Epithelial cell of prostate (primary cell): ENCODE measurements at regions not wholly inside any gene's neighbourhood (a gene's known extent, or its start where the extent isn't known, plus 50 kb on each side); places are given as distances from the start of the nearest gene placed in this dataset.
"Not testable (repeated sequence)": the region's sequence is repeated elsewhere in the genome, so short reads cannot be mapped to it uniquely, and the experiment has no call there.

Experiments used
- DNase-seq: peaks from one replicate; pipeline ENCODE4 v3.0.0-alpha.2; 2011; ENCODE audit warnings: low read depth, low spot score
- H3K27ac ChIP-seq: fragments of 450-650 bp; 2 replicates; pipeline ENCODE4 v1.5.1; 2017; ENCODE audit warnings: mild to moderate bottlenecking

DNA sequence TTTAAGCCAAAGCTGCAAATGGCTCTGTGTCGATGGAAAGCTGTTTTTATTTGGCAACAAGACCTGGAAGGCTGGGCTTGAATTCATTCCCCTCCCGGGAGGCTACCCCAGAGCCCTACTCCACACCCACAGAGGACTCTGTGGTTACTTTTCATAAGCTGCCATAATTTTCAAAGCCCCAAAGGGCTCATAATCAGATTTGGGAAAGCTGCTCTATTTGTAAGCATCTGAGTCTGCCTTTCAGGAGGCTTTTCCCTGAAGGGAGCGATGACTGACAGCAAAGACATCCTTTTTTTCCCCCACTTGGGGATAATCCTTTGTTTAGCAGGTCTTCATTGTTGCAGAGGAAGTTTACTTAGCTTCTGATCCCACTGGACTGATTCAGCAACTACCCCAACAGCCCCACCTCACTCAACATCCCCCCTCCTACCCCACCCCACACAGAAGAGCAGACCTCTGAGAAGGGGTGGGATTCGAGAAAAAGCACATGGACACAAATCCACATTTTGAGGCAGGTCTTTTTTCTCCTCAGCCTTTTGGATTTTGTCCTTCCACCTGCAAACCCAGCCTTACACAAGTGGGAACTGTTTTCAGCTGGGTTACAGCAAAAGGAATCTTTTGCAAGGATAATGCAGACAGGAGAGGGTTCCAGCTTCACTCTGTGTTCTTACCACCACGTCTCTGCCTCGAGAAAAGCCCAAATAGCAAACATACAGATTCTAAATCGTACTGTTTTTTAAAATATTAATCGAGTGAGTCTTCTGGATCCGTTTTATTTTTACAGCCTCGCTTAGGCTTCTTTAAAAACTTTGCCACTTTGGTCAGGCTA, 244.4 kb upstream of the TUT7 start:
- DNase-seq = no peak
- H3K27ac ChIP-seq = no peak overlapping the region

- no peak overlapping the region for H3K27ac ChIP-seq
- no peak for DNase-seq
Measured at GRCh38 chr9:86594724-86595123, 240.5 kb upstream of the TUT7 start.

GRCh38 chr9:86591472-86591871, 237.3 kb upstream of the TUT7 start:
- no peak for DNase-seq
- H3K27ac ChIP-seq = no peak overlapping the region

- H3K27ac ChIP-seq = no peak overlapping the region
Measured at GRCh38 chr9:86589730-86590129, 235.5 kb upstream of the TUT7 start.

DNA sequence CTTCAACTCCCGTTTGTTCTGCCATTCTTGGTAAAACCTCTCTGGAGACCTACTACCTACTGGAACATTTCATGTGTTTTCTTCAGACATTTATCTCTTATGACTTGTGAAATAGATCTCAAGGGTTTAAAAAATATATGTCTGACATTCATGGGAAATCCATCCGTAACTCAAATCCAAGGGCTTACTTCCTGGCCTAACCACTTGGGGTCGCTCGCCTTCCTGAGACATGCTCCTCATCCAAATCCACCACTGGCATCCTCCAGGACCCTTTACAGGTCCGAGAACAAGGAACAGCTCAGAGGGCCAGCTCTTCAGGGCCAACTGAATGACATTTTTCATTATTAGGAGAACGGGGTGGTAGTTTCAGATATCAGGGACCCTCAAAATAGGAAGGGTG, 235.1 kb upstream of the TUT7 start:
- H3K27ac ChIP-seq = no peak overlapping the region
- DNase-seq = no peak

More at GRCh38 chr9:86589730-86590129, 235.5 kb upstream of the TUT7 start:
- no peak for DNase-seq

DNA sequence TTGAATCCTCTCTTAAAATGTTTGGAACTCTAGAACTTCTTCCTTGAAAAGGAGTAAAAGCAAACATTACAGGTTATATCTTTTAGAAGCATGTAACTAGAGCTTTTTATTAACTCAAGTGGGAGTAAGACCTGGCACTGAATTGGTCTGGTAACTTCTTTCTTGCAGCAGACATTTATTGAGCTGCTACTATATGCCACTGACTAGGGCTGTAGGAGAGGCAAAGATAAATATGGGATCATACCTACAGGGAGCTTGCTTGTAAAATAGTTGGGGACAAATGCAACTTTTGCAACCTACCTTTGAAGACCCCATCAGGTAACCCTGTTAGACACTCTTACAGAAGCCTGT, 231.9 kb upstream of the TUT7 start:
- no peak overlapping the region for H3K27ac ChIP-seq
- DNase-seq = no peak

DNA sequence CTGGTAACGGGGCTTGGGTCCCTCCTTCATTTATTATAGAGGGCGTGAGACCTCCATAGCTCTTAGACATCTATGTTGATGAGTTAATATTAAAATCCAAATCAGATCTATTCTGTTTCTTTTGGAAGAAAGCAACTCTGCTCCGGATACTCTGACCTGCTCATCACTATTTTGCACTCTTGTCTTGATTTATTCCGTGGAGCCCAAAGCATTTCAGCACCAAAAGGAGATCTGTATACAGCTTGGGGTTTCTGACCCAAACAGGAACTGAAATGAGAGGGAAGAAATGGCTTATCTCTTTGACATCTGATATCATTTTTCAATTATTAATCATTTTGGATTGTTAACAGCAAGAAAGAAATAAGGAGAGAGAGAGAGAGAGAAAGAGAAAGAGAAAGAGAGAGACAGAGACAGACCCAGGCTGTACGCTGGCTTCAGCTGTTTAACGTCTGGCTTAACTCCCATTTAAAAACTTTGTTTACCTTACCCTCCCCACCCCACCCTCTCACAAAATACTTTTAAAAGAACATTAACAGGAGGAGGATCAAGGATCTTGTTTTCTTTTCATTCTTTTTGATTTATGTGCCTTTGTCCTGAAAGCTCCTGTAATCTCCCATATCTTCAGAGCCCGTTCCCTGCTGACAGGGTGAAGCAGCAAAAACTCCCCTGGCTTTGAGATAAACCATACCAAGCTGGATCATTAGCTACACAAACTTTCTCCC, 231.4 kb upstream of the TUT7 start:
- no peak overlapping the region for H3K27ac ChIP-seq

DNA sequence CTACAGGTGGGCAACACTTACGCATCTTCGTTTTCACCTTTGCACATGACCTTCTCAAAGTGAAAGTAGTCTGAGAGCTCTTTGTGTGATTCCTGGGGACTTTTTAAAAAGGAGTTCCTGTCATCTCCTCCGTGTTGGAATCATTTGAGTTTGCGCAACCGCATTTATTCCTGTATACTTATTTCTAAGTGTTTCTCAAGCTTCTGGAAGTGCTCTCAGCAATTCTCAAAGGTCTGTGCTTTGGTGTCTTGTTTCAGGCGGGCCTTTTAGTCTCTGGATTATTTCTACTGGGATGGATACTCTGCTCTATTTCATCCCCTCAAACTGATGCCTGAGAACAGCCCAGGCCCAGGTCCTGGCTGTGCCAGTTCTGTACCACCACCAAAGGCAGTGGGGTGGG, 226.5 kb upstream of the TUT7 start:
- no peak for DNase-seq
- no peak overlapping the region for H3K27ac ChIP-seq

More for the DNA sequence above, 231.4 kb upstream of the TUT7 start:
- no peak for DNase-seq

DNA sequence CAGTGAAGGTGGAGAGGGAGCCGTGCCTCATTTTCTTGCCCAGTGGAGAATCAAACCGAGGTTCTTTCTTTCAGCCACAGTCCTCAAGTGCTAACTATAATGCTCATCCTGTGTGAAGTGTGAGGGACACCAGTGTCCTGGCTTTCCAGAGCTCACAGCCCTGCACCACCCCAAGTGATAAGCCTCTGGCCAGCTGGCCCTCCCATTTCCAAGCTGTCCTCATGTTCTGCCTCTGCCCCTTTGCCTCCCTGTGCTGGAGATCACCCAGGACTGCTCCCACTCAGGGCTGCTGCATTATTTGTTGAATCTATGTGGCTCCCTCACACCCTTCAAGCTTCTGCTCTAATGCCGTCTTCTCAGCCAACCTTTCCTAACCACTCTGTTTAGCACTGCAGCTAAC, 224.5 kb upstream of the TUT7 start:
- H3K27ac ChIP-seq = no peak overlapping the region
- no peak for DNase-seq

DNA sequence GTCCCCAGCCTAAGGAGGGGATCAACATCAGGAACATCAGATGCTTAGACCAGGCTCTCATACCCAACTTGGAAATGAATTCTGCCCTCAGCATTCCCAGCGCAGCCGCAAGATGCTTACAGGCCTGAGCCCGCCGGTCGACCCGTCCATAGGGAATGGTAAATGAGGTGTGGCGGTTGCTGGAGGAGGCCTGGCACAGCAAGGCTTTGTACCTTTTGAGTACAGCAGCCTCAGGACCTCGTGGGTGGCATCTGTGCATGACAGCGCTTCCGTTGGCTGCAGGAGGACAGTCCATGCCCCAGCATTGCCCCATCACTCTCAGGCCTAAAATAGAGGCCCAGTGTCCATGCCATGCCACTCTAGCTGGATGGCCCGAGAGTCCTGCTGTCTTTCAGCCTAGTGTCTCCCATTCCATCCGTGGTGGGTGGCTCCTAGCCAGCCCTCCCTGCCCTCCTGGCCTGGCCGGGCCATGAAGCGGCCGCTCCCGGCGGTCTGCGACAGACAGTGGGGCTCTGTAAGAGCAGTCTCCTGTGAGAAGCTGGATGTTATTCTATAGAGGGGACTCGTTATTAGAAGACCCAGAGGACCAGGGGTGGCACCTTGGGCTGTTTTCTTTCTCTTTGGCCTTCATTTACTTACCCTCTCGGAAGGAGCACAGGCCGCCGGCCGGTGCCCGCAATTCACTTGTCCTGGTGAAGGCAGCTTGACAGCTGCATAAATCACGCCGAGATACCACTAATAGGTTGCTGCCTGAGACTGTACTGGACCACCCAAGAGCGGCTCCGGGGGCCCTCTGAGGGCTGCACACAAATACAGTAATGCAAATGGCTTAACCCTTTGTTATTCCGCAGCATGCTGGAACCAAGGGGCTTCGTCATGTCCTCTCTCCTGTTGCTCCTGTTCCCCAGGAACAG, 223.5 kb upstream of the TUT7 start:
- DNase-seq = no peak
- no peak overlapping the region for H3K27ac ChIP-seq

DNA sequence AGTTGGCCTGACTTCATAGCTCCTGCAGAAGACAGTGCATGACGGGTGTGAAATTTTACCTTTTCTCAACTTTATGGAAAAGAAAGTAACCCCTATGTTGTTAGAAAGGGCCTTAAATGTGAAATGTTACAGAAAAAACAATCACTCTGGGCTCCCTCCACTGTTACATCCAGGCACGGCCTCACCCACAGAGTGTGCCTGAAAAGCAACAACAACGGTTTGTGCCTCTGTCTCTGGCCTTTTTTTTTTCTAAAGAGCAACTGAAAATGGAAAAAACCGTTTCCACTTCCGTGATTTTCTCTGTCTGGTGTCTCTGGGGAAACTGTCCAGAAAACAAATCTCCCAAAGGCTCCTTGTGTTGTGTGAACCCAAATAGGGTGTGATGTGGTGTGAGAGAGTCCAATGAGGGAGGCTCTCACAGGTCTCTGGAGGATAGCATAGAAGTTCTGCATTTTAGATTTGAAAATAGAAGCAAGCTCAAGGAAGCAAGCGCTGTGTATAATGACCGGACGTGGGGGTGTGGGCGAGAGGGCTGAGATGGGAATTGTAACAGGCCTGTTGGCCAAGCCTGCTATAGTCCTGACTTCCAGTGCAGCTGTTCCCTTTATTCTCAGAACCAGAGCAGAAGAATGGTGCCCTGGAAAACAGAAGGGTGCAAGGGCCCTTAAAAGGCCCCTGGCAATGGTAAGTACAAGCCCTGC, 221.8 kb upstream of the TUT7 start:
- DNase-seq = no peak
- no peak overlapping the region for H3K27ac ChIP-seq

- H3K27ac ChIP-seq = no peak overlapping the region
- no peak for DNase-seq
Measured at GRCh38 chr9:86575137-86575536, 220.9 kb upstream of the TUT7 start.

- H3K27ac ChIP-seq = no peak overlapping the region
- no peak for DNase-seq
Measured at GRCh38 chr9:86573886-86574285, 219.7 kb upstream of the TUT7 start.

DNA sequence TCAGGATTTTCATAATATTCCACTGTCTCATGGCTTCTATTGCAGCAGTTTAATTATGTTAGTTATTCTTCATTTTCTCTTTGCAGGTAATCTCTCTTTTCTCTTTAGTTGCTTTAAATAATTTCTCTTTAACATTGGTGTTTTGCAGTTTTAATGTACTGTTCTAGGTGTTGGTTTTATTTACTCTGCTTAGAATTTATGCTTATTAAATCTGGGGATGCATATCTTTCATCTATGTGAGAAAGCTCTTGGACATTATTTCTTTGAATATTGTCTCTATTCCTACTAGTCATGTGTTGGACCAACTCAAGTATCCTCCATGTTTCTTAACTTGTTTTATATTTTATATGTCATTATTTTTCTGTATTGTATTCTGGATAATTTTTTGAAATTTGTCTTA, 218.7 kb upstream of the TUT7 start:
- no peak overlapping the region for H3K27ac ChIP-seq
- DNase-seq = no peak

DNA sequence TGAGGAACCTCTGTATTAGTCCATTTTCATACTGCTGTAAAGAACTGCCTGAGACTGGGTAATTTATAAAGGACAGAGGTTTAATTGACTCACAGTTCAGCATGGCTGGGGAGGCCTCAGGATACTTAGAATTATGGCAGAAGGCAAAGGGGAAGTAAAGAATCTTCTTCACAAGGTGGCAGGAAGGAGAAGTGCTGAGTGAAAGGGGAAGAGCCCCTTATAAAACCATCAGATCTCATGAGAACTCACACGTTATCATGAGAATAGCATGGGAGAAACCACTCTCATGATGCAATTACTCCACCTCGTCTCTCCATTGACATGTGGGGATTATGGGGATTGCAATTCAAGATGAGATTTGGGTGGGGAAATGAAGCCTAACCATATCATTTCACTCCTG, 211.4 kb upstream of the TUT7 start:
- H3K27ac ChIP-seq, DNase-seq: not testable (repeated sequence)

GRCh38 chr9:86563936-86564335, 209.7 kb upstream of the TUT7 start:
- H3K27ac ChIP-seq = peak overlapping the region; percentile 48
- no peak for DNase-seq

- peak; percentile 56 for DNase-seq
- H3K27ac ChIP-seq = peak overlapping the region; percentile 48
Measured at GRCh38 chr9:86563350-86563749, 209.1 kb upstream of the TUT7 start.

GRCh38 chr9:86562691-86563090, 208.5 kb upstream of the TUT7 start:
- peak overlapping the region; percentile 48 for H3K27ac ChIP-seq
- DNase-seq = peak; percentile 29

GRCh38 chr9:86557918-86558317, 203.7 kb upstream of the TUT7 start:
- DNase-seq = no peak
- H3K27ac ChIP-seq = no peak overlapping the region
